NT2/D1 (cell line): ENCODE measurements at regions not wholly inside any gene's neighbourhood (a gene's known extent, or its start where the extent isn't known, plus 50 kb on each side); places are given as distances from the start of the nearest gene placed in this dataset.
"Not testable (repeated sequence)": the region's sequence is repeated elsewhere in the genome, so short reads cannot be mapped to it uniquely, and the experiment has no call there.

Experiments used
- DNase-seq: peaks from one replicate; pipeline ENCODE4 v3.0.0-alpha.2; 2011; ENCODE audit warnings: low read depth, low spot score
- H3K27me3 ChIP-seq: 2 replicates; pipeline ENCODE4 v1.6.0; 2011; ENCODE audit warnings: mild to moderate bottlenecking; ENCODE audit not compliant: insufficient read length, insufficient read depth
- H3K36me3 ChIP-seq: 2 replicates; pipeline ENCODE4 v1.6.1; 2011; ENCODE audit warnings: mild to moderate bottlenecking, low read length, mixed read lengths; ENCODE audit not compliant: insufficient read depth, insufficient read length
- H3K4me1 ChIP-seq: 2 replicates; pipeline ENCODE4 v1.5.1; 2011; ENCODE audit not compliant: insufficient read depth, insufficient read length
- H3K4me3 ChIP-seq: 2 replicates; pipeline ENCODE4 v1.5.1; 2011; ENCODE audit warnings: low read depth; ENCODE audit not compliant: insufficient read length
- H3K9ac ChIP-seq: 2 replicates; pipeline ENCODE4 v1.6.0; 2011; ENCODE audit warnings: low read depth; ENCODE audit not compliant: insufficient read length
- H3K9me3 ChIP-seq: 2 replicates; pipeline ENCODE4 v1.5.1; 2011; ENCODE audit warnings: mild to moderate bottlenecking, low read length; ENCODE audit not compliant: insufficient read depth
- SUZ12 ChIP-seq: IDR thresholded peaks from 2 replicates; pipeline ENCODE4 v1.6.1; 2011; ENCODE audit not compliant: insufficient read length, insufficient read depth; ENCODE audit errors: extremely low read depth
- YY1 ChIP-seq: IDR thresholded peaks from 2 replicates; pipeline ENCODE4 v1.6.1; 2011; ENCODE audit not compliant: insufficient read length, insufficient read depth
- ZNF274 ChIP-seq: IDR thresholded peaks from 2 replicates; pipeline ENCODE4 v1.6.1; 2011; ENCODE audit warnings: mild to moderate bottlenecking, low read depth, low read length

DNA sequence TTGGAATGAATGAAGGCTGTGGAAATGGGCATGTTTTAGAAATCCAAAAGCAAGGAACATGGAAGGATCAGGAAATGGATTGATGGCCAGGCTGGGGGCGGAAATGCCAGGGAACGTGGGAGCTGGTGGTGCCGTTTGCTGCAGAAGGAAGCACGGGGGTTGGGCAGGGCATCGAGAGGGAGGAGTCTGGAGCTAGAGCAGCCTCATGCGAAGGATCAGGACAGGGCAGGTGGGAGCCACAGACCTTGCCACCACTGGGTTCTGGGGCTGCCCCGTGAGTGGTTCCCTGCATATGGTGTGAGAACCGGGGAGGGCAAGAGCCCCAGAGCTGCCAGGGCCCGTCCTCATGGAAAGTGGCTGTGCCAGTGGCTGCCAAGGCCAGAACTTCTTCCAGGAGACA is 193.8 kb upstream of the ZNF32 start:
- Histone ChIP-seq H3K9ac (no peak overlapping the region), H3K4me1 (peaks cover 4% of the 10 kb centered on the region), H3K36me3 (no peaks in the 10 kb centered on the region), H3K4me3 (no peak overlapping the region), H3K27me3 (no peaks in the 10 kb centered on the region), H3K9me3 (no peaks in the 10 kb centered on the region)
- TF ChIP-seq YY1 (no peak), SUZ12 (no peak)
- no peak for DNase-seq

DNA sequence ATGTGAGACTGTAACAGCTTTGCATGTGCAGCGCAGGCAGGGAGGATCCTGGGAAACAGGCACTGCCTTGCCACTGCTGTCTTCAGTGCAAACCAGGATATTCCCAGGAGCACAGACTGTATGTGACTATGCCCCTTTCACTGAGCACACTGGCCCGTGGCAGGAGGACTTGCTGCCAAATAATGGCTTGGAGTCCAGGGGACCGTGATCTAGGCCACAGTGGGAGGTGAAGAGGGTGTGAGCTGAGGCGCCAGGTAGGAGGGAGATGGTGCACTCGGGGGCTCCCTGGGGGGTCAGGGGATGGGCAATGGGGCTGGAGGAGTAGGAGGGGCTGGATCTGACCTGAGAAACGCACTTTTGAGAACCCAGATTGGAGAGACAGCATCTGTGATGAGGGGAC is 193.4 kb upstream of the ZNF32 start:
- H3K9ac ChIP-seq = no peak overlapping the region
- H3K36me3 ChIP-seq = no peaks in the 10 kb centered on the region
- H3K4me3 ChIP-seq = no peak overlapping the region
- peaks cover 4% of the 10 kb centered on the region for H3K4me1 ChIP-seq
- H3K9me3 ChIP-seq = no peaks in the 10 kb centered on the region
- H3K27me3 ChIP-seq = no peaks in the 10 kb centered on the region
- DNase-seq = no peak
- no peak for TF ChIP-seq ZNF274
- no peak for TF ChIP-seq SUZ12
- TF ChIP-seq YY1 = no peak

- Histone ChIP-seq H3K4me1 (peaks cover 4% of the 10 kb centered on the region), H3K36me3 (no peaks in the 10 kb centered on the region), H3K27me3 (no peaks in the 10 kb centered on the region)
These were observed 191.3 kb upstream of the ZNF32 start for GRCh38 chr10:43839973-43840372.

DNA sequence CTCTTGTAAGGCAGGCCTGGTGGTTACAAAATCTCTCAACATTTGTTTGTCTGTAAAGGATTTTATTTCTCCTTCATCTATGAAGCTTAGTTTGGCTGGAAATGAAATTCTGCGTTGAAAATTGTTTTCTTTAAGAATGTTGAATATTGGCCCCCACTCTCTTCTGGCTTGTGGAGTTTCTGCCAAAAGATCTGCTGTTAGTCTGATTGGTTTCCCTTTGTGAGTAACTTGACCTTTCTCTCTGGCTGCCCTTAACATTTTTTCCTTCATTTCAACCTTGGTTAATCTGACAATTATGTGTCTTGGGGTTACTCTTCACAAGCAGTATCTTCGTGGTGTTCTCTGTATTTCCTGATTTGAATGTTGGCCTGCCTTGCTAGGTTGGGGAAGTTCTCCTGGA is 186.1 kb upstream of the ZNF32 start:
- DNase-seq, H3K27me3 ChIP-seq, H3K4me1 ChIP-seq, H3K9me3 ChIP-seq, H3K4me3 ChIP-seq, H3K9ac ChIP-seq, H3K36me3 ChIP-seq: not testable (repeated sequence)

More at GRCh38 chr10:43839973-43840372, 191.3 kb upstream of the ZNF32 start:
- TF ChIP-seq SUZ12 (no peak), ZNF274 (no peak), YY1 (no peak)
- H3K4me3 ChIP-seq = no peak overlapping the region
- no peak overlapping the region for H3K9ac ChIP-seq
- no peaks in the 10 kb centered on the region for H3K9me3 ChIP-seq
- no peak for DNase-seq

DNA sequence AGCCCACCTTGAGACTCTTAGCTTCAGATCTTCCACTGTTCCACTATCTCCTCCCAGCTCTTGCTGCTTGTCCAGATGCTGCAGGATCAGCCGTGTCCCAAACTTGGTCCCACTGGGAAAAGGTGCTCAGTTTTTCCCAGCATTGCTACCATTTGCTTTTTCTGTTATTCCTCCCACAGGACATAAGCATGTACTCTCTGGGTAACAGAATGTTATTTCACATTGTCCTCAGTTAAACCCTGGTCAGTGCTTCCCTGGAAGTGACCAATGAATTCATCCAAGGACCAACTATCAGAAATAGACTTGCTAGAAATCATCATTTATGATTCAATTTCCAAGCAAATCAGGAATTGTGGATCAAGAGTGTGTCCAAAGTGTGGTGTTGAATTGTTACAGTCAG is 179.2 kb upstream of the ZNF32 start:
- Histone ChIP-seq H3K36me3 (no peaks in the 10 kb centered on the region), H3K9me3 (no peaks in the 10 kb centered on the region), H3K4me1 (no peaks in the 10 kb centered on the region), H3K4me3 (no peak overlapping the region), H3K27me3 (no peaks in the 10 kb centered on the region), H3K9ac (no peak overlapping the region)
- DNase-seq = no peak
- TF ChIP-seq YY1 = no peak
- no peak for TF ChIP-seq SUZ12
- no peak for TF ChIP-seq ZNF274

- Histone ChIP-seq H3K27me3 (no peaks in the 10 kb centered on the region), H3K4me1 (no peaks in the 10 kb centered on the region), H3K9me3 (no peaks in the 10 kb centered on the region), H3K9ac (no peak overlapping the region), H3K36me3 (no peaks in the 10 kb centered on the region), H3K4me3 (no peak overlapping the region)
- TF ChIP-seq SUZ12 = no peak
- TF ChIP-seq ZNF274 = no peak
- TF ChIP-seq YY1 = no peak
- no peak for DNase-seq
These were observed 177.3 kb upstream of the ZNF32 start for GRCh38 chr10:43825984-43826383.

DNA sequence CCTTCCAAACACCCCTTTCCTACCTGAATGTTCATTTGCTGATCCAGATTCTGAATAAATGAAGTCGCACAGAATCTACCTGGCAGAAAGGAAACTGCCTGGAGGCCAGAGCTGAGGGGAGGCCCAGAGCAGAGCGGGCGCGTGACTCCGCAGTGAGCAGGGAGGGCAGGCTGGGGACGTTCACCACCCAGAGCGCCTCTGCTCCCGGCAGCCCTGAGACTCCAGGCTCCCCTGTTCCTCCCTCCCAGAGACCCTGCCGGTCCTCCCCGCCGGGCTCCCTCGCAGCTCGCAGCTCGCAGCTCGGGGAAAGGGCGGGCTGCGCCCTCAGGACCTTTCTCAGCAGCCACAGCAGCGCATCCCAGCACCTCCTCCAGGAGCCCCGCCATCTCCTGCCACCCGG is 176.7 kb upstream of the ZNF32 start:
- Histone ChIP-seq H3K9ac (no peak overlapping the region), H3K4me3 (no peak overlapping the region), H3K9me3 (no peaks in the 10 kb centered on the region), H3K4me1 (no peaks in the 10 kb centered on the region), H3K27me3 (no peaks in the 10 kb centered on the region), H3K36me3 (no peaks in the 10 kb centered on the region)
- no peak for DNase-seq
- TF ChIP-seq YY1 (no peak), ZNF274 (no peak), SUZ12 (no peak)

- no peak for TF ChIP-seq YY1
- no peak for TF ChIP-seq SUZ12
- Histone ChIP-seq H3K4me1 (no peaks in the 10 kb centered on the region), H3K9ac (no peak overlapping the region), H3K27me3 (no peaks in the 10 kb centered on the region), H3K36me3 (no peaks in the 10 kb centered on the region), H3K4me3 (no peak overlapping the region), H3K9me3 (no peaks in the 10 kb centered on the region)
- DNase-seq = no peak
These were observed 176.3 kb upstream of the ZNF32 start for GRCh38 chr10:43824934-43825333.
